HUES48 (cell line): ENCODE measurements at regions not wholly inside any gene's neighbourhood (a gene's known extent, or its start where the extent isn't known, plus 50 kb on each side); places are given as distances from the start of the nearest gene placed in this dataset.
"Not testable (repeated sequence)": the region's sequence is repeated elsewhere in the genome, so short reads cannot be mapped to it uniquely, and the experiment has no call there.

Experiments used
- H3K27ac ChIP-seq: one replicate; pipeline ENCODE4 v1.7.0; 2013; ENCODE audit warnings: low read depth, low read length, inconsistent platforms
- H3K27me3 ChIP-seq: 2 replicates; pipeline ENCODE4 v1.6.1; 2013; ENCODE audit warnings: mild to moderate bottlenecking, low read length; ENCODE audit not compliant: control insufficient read depth, insufficient read depth
- H3K36me3 ChIP-seq: 2 replicates; pipeline ENCODE4 v1.6.1; 2013; ENCODE audit warnings: low read length; ENCODE audit not compliant: control insufficient read depth, insufficient read depth
- H3K4me1 ChIP-seq: 2 replicates; pipeline ENCODE4 v1.6.1; 2013; ENCODE audit warnings: mild to moderate bottlenecking, low read length; ENCODE audit not compliant: control insufficient read depth, insufficient read depth
- H3K4me3 ChIP-seq: 2 replicates; pipeline ENCODE4 v1.5.1; 2013; ENCODE audit warnings: mild to moderate bottlenecking, low read depth, low read length
- H3K9ac ChIP-seq: 2 replicates; pipeline ENCODE4 v1.6.1; 2013; ENCODE audit warnings: mild to moderate bottlenecking, low read depth, low read length, moderate library complexity
- H3K9me3 ChIP-seq: 2 replicates; pipeline ENCODE4 v1.6.1; 2013; ENCODE audit warnings: low read length; ENCODE audit not compliant: control insufficient read depth, insufficient read depth

GRCh38 chr9:40970340-40970739 lies 158.1 kb downstream of the FOXD4L6 start:
- peaks cover 14% of the 10 kb centered on the region for H3K27me3 ChIP-seq
- H3K36me3 ChIP-seq, H3K4me1 ChIP-seq, H3K9me3 ChIP-seq, H3K9ac ChIP-seq, H3K27ac ChIP-seq, H3K4me3 ChIP-seq: not testable (repeated sequence)

GRCh38 chr9:40962461-40962860 lies 166.0 kb downstream of the FOXD4L6 start:
- not testable (repeated sequence) for H3K27ac ChIP-seq, H3K4me3 ChIP-seq, H3K9me3 ChIP-seq, H3K36me3 ChIP-seq, H3K4me1 ChIP-seq, H3K9ac ChIP-seq
- peaks cover 22% of the 10 kb centered on the region for H3K27me3 ChIP-seq

DNA sequence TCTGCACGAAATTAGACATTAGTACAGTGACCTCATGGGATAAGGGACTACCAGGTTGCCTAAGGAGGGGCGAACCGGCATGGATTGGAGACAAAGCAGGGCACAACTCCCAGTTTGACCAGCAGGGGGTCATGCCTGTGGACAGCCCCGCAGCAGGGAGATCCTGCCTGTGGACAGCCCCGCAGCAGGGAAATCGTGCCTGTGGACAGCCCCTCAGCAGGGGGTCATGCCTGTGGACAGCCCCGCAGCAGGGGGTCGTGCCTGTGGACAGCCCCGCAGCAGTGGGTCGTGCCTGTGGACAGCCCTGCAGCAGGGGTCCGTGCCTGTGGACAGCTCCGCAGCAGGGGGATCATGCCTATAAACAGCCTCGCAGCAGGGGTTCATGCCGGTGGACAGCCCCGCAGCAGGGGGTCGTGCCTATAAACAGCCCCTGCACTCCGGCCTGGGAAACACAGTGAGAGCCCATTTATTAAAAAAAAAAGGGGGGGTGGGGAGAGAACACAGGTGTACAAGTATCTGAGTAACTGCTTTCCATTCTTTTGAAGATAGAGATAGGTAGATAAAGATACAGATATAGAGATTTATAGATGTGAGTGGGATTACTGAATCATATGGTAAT lies 176.5 kb downstream of the FOXD4L6 start:
- not testable (repeated sequence) for H3K4me1 ChIP-seq, H3K4me3 ChIP-seq, H3K9ac ChIP-seq, H3K9me3 ChIP-seq, H3K27ac ChIP-seq, H3K36me3 ChIP-seq
- H3K27me3 ChIP-seq: peaks cover 24% of the 10 kb centered on the region

DNA sequence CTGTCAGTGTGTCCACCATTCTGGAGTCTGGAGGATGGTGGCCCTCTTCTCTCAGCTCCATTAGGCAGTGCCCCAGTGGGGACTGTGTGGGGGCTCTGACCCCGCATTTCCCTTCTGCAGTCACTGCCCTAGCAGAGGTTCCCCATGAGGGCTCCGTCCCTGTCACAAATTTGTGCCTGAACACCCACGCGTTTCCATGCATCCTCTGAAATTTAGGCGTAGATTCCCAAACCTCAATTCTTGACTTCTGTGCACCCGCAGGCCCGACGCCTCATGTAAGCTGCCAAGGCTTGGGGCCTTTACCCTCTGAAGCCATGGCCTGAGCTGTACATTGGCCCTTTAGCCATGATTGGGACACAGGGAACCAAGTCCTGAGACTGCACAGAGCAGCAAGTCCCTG lies 182.3 kb downstream of the FOXD4L6 start:
- H3K9ac ChIP-seq, H3K27ac ChIP-seq, H3K9me3 ChIP-seq, H3K36me3 ChIP-seq, H3K4me1 ChIP-seq, H3K4me3 ChIP-seq: not testable (repeated sequence)
- peaks cover 35% of the 10 kb centered on the region for H3K27me3 ChIP-seq

- H3K4me3 ChIP-seq, H3K36me3 ChIP-seq, H3K9ac ChIP-seq, H3K4me1 ChIP-seq, H3K27ac ChIP-seq, H3K9me3 ChIP-seq: not testable (repeated sequence)
- peaks cover 46% of the 10 kb centered on the region for H3K27me3 ChIP-seq
Measured at GRCh38 chr9:40942730-40943129, 185.8 kb downstream of the FOXD4L6 start.

GRCh38 chr9:40939888-40940209 lies 188.6 kb downstream of the FOXD4L6 start:
- not testable (repeated sequence) for H3K4me1 ChIP-seq, H3K27ac ChIP-seq, H3K4me3 ChIP-seq, H3K36me3 ChIP-seq, H3K9ac ChIP-seq
- peaks cover 52% of the 10 kb centered on the region for H3K27me3 ChIP-seq
- peaks cover 10% of the 10 kb centered on the region; the same call in 1 of the 2 replicates for H3K9me3 ChIP-seq

- not testable (repeated sequence) for H3K9ac ChIP-seq, H3K4me3 ChIP-seq, H3K27ac ChIP-seq, H3K36me3 ChIP-seq, H3K4me1 ChIP-seq
- H3K27me3 ChIP-seq: peaks cover 55% of the 10 kb centered on the region
- H3K9me3 ChIP-seq: peaks cover 14% of the 10 kb centered on the region
Measured at GRCh38 chr9:40939201-40939887, 189.1 kb downstream of the FOXD4L6 start.

DNA sequence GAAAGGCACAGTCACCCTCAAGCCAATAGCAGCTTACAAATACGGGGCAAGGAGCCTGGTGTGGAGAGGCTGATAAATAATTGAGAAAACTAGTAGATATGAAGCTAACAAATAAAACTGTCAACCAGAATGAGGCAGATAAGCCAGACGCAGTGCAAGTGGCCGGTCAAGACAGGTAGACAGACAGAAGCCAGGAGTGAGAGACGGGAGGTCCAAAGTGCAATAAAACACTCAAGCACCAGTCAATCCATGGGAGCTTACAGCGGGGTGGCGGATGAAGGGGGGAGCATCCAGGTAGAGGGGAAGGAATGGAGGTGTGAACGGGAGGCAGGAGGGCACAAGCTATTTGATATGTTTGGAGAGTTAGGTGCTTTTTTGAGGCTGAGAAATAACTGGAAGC lies 193.1 kb downstream of the FOXD4L6 start:
- Histone ChIP-seq H3K4me3 (no peak overlapping the region), H3K9ac (no peak overlapping the region), H3K36me3 (no peaks in the 10 kb centered on the region), H3K4me1 (no peaks in the 10 kb centered on the region), H3K27me3 (peaks cover 48% of the 10 kb centered on the region), H3K27ac (no peak overlapping the region), H3K9me3 (peaks cover 33% of the 10 kb centered on the region)

DNA sequence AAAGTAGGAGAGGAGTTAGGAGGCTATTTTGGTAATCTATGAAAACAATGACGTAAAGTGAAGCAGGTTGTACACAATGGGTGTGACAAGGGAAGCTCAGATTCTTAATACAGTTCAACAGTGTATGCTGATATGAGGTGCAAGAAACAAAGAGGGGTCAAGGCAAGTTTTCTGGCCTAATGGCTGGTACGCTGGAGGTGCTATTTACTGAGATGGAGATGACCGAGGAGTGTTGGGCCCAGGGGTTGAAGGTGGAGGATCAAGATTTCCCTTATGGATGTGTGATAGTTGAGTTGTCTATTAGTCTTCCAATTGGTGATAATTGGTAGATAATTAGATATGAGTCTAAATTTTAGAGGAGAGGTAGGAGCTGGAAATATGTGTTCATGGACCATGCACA lies 194.0 kb downstream of the FOXD4L6 start:
- not testable (repeated sequence) for H3K36me3 ChIP-seq, H3K4me3 ChIP-seq, H3K27ac ChIP-seq, H3K4me1 ChIP-seq, H3K9ac ChIP-seq
- Histone ChIP-seq H3K27me3 (peaks cover 52% of the 10 kb centered on the region), H3K9me3 (peaks cover 38% of the 10 kb centered on the region)

DNA sequence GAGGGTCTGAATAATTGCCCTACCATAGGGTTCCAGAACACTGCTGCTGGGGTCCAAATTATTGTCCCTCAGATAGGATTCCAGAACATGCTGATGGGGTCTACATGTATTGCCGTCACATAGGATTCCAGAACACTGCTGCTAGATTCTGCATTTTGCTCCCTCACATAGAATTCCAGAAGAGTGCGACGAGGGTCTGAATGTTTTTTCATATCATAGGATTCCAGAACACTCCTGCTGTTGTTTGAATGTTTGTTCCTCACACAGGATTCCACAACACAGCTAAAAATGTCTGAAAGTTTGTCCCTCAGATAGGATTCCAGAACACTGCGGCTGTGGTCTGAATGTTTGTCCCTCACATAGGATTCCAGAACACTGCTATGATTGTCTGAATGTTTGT lies 198.1 kb downstream of the FOXD4L6 start:
- Histone ChIP-seq H3K9me3 (peaks cover 71% of the 10 kb centered on the region), H3K27me3 (peaks cover 69% of the 10 kb centered on the region)
- not testable (repeated sequence) for H3K9ac ChIP-seq

DNA sequence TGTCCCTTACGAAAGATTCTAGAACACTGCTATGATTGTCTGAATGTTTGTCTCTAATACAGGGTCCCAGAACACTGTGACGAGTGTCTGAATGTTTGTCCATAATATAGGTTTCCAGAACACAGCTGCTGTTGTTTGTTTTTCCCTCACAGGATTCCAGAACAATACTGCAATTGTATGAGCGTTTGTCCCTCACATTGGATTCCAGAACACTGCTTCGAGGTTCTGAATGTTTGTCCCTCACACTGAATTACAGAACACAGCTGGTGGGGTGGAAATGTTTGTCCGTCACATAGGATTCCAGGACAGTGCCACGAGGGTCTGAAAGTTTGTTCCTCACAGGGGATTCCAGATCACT lies 199.0 kb downstream of the FOXD4L6 start:
- H3K9me3 ChIP-seq: peaks cover 75% of the 10 kb centered on the region

More for the DNA sequence above, 198.1 kb downstream of the FOXD4L6 start:
- H3K4me3 ChIP-seq, H3K36me3 ChIP-seq, H3K27ac ChIP-seq, H3K4me1 ChIP-seq: not testable (repeated sequence)

More for the DNA sequence above, 199.0 kb downstream of the FOXD4L6 start:
- H3K27me3 ChIP-seq: peaks cover 68% of the 10 kb centered on the region
- H3K4me1 ChIP-seq, H3K9ac ChIP-seq, H3K36me3 ChIP-seq, H3K27ac ChIP-seq, H3K4me3 ChIP-seq: not testable (repeated sequence)
